GM19238 (cell line): ENCODE measurements at regions not wholly inside any gene's neighbourhood (a gene's known extent, or its start where the extent isn't known, plus 50 kb on each side); places are given as distances from the start of the nearest gene placed in this dataset.
A peak's percentile ranks its signal among the peaks of the same experiment; 100 is the strongest.

Experiments
- DNase-seq: peaks from one replicate; pipeline ENCODE4 v3.0.0; 2011; ENCODE audit warnings: low spot score; ENCODE audit not compliant: insufficient read length

GRCh38 chr7:112886208-112886607 lies 96.0 kb upstream of the TMEM168 start:
- no peak for DNase-seq

- DNase-seq, result no peak
These were observed 92.8 kb upstream of the TMEM168 start for GRCh38 chr7:112882991-112883390.

GRCh38 chr7:112882511-112882910 lies 92.3 kb upstream of the TMEM168 start:
- DNase-seq, result no peak

GRCh38 chr7:112882022-112882421 lies 91.8 kb upstream of the TMEM168 start:
- DNase-seq, result no peak

- DNase-seq, result no peak
These were observed 90.7 kb upstream of the TMEM168 start for GRCh38 chr7:112880818-112881418.

- no peak for DNase-seq
These were observed 87.7 kb upstream of the TMEM168 start for GRCh38 chr7:112877691-112878460.

- DNase-seq, result no peak
These were observed 86.7 kb upstream of the TMEM168 start for GRCh38 chr7:112876877-112877276.

GRCh38 chr7:112874909-112875308 lies 84.7 kb upstream of the TMEM168 start:
- DNase-seq, result no peak

GRCh38 chr7:112873831-112874553 lies 83.8 kb upstream of the TMEM168 start:
- no peak for DNase-seq

GRCh38 chr7:112869111-112869774 lies 79.0 kb upstream of the TMEM168 start:
- peak; percentile 0 for DNase-seq

- DNase-seq, result no peak
These were observed 78.4 kb upstream of the TMEM168 start for GRCh38 chr7:112868609-112869008.

GRCh38 chr7:112866424-112866823 lies 76.2 kb upstream of the TMEM168 start:
- peak; percentile 25 for DNase-seq

GRCh38 chr7:112864380-112864779 lies 74.2 kb upstream of the TMEM168 start:
- no peak for DNase-seq

- no peak for DNase-seq
These were observed 68.6 kb upstream of the TMEM168 start for GRCh38 chr7:112858838-112859237.

- no peak for DNase-seq
These were observed 65.0 kb upstream of the TMEM168 start for GRCh38 chr7:112855227-112855626.

GRCh38 chr7:112854169-112854568 lies 64.0 kb upstream of the TMEM168 start:
- DNase-seq, result no peak

- no peak for DNase-seq
These were observed 63.2 kb upstream of the TMEM168 start for GRCh38 chr7:112853422-112853821.

- DNase-seq, result no peak
These were observed 53.0 kb upstream of the TMEM168 start for GRCh38 chr7:112843151-112843550.
